B cell (primary cell): ENCODE measurements at regions not wholly inside any gene's neighbourhood (a gene's known extent, or its start where the extent isn't known, plus 50 kb on each side); places are given as distances from the start of the nearest gene placed in this dataset.
"Not testable (repeated sequence)": the region's sequence is repeated elsewhere in the genome, so short reads cannot be mapped to it uniquely, and the experiment has no call there.

ENCODE experiments used
- ATAC-seq: fragments of 200-7000 bp; cut with Tn5 transposase; one replicate; pipeline ENCODE4 v1.10.0; 2021; ENCODE audit warnings: low read depth, mild to moderate bottlenecking, moderate number of reproducible peaks, moderate library complexity
- CTCF ChIA-PET: fragments of 350-600 bp; sonication (Branson Sonifier 250); formaldehyde crosslinking; loops from one replicate; lab custom pipeline; 2021; ENCODE audit warnings: antibody characterized with exemption, inconsistent platforms; lab: Charles Lee
- POLR2A ChIA-PET: fragments of 350-600 bp; sonication (Branson Sonifier 250); formaldehyde crosslinking; loops from one replicate; lab custom pipeline; 2021; ENCODE audit warnings: antibody characterized with exemption; lab: Charles Lee
- DNase-seq: peaks from one replicate; pipeline ENCODE4 v3.0.0; 2013
- H2AFZ ChIP-seq: 2 replicates; pipeline ENCODE4 v1.6.1; 2012; ENCODE audit warnings: mild to moderate bottlenecking, low read depth, low read length; ENCODE audit not compliant: insufficient read depth, poor library complexity, severe bottlenecking
- H3K27ac ChIP-seq, 2 donors: 1 replicate in 1 of 2; 2 replicates in 1 of 2; pipeline ENCODE4 v1.5.1; 2012 to 2013; ENCODE audit warnings: low read length in 2 of 2, mild to moderate bottlenecking in 2 of 2, moderate library complexity in 1 of 2
- H3K27me3 ChIP-seq, 4 experiments: fragments of 200-600 bp in 1 of 4; sonication (generic) in 1 of 4; replicated peaks in 1 of 4; 1 replicate in 2 of 4; 2 replicates in 2 of 4; pipeline versions ENCODE4 v1.6.1 to v1.7.0; 2013 to 2016; ENCODE audit warnings: low read length in 3 of 4, mild to moderate bottlenecking in 2 of 4, mixed read lengths in 1 of 4, moderate library complexity in 1 of 4; ENCODE audit not compliant: insufficient read depth in 4 of 4, control insufficient read depth in 3 of 4; ENCODE audit errors: control extremely low read depth in 1 of 4
- H3K36me3 ChIP-seq, 2 experiments: replicated peaks in 1 of 2; 1 replicate in 1 of 2; 2 replicates in 1 of 2; pipeline versions ENCODE4 v1.6.1 to v1.7.1; 2013; ENCODE audit warnings: low read length in 1 of 2; ENCODE audit not compliant: insufficient read depth in 2 of 2, control insufficient read depth in 1 of 2; ENCODE audit errors: control extremely low read depth in 1 of 2, extremely low read depth in 1 of 2
- H3K4me1 ChIP-seq, 2 donors: fragments of 200-600 bp in 1 of 2; sonication (generic) in 1 of 2; 1 replicate in 1 of 2; 2 replicates in 1 of 2; pipeline versions ENCODE4 v1.5.1 to v1.6.1; 2013 to 2017; ENCODE audit warnings: low read length in 2 of 2; ENCODE audit not compliant: control insufficient read depth in 2 of 2, insufficient read depth in 2 of 2
- H3K4me2 ChIP-seq: replicated peaks from 2 replicates; pipeline ENCODE3; 2012; ENCODE audit warnings: mild to moderate bottlenecking, low read depth, low read length; ENCODE audit not compliant: poor library complexity, severe bottlenecking
- H3K4me3 ChIP-seq, 5 experiments: fragments of 200-600 bp in 1 of 5; sonication (generic) in 1 of 5; 1 replicate in 3 of 5; 2 replicates in 2 of 5; pipeline versions ENCODE4 v1.5.1 to v1.7.0; 2011 to 2016; ENCODE audit warnings: low read length in 4 of 5, mild to moderate bottlenecking in 4 of 5, low read depth in 2 of 5, control low read depth in 1 of 5, moderate library complexity in 1 of 5; ENCODE audit not compliant: insufficient read depth in 1 of 5; ENCODE audit errors: control extremely low read depth in 1 of 5, extremely low read depth in 1 of 5
- H3K79me2 ChIP-seq: fragments of 200-600 bp; sonication (generic); one replicate; pipeline ENCODE4 v1.6.0; 2016; ENCODE audit warnings: low read length; ENCODE audit not compliant: control insufficient read depth, insufficient read depth
- H3K9ac ChIP-seq: fragments of 200-600 bp; sonication (generic); 2 replicates; pipeline ENCODE4 v1.6.1; 2017; ENCODE audit warnings: mild to moderate bottlenecking, low read length, moderate library complexity
- H3K9me3 ChIP-seq, 3 donors: one replicate each; pipeline versions ENCODE4 v1.6.1 to v1.7.1; 2013; ENCODE audit warnings: low read length in 2 of 3; ENCODE audit not compliant: control insufficient read depth in 2 of 3, insufficient read depth in 1 of 3; ENCODE audit errors: control extremely low read depth in 1 of 3
- H4K20me1 ChIP-seq: 2 replicates; pipeline ENCODE4 v1.6.0; 2012; ENCODE audit warnings: mild to moderate bottlenecking, low read length; ENCODE audit not compliant: insufficient read depth, control insufficient read depth, poor library complexity, severe bottlenecking
- H3K27ac Mint-ChIP-seq: one replicate; pipeline ENCODE4 v1.8.0; 2021; ENCODE audit warnings: mixed read lengths
- H3K27me3 Mint-ChIP-seq: one replicate; pipeline ENCODE4 v1.8.0; 2021; ENCODE audit warnings: mixed read lengths
- H3K4me1 Mint-ChIP-seq: one replicate; pipeline ENCODE4 v1.8.0; 2021; ENCODE audit warnings: mixed read lengths
- H3K4me3 Mint-ChIP-seq: one replicate; pipeline ENCODE4 v1.8.0; 2021; ENCODE audit warnings: mixed read lengths
- H3K9me3 Mint-ChIP-seq: one replicate; pipeline ENCODE4 v1.8.0; 2022; ENCODE audit warnings: mixed read lengths; ENCODE audit not compliant: insufficient read depth
- CTCF ChIP-seq: fragments of 200-600 bp; IDR thresholded peaks from one replicate; pipeline ENCODE4 v1.8.0; 2022; ENCODE audit warnings: antibody characterized with exemption, mild to moderate bottlenecking
- EZH2 ChIP-seq: IDR thresholded peaks from 2 replicates; pipeline ENCODE4 v1.6.1; 2012; ENCODE audit warnings: borderline replicate concordance, low read depth, mild to moderate bottlenecking, moderate library complexity, low read length; ENCODE audit not compliant: insufficient read depth, poor library complexity, severe bottlenecking
- WGBS: methylation state at CpG from one replicate; pipeline ENCODE4 v1.1.5; 2013; ENCODE audit warnings: missing lambda C conversion rate; ENCODE audit not compliant: insufficient coverage; 5-methylcytosine and 5-hydroxymethylcytosine counted together
- intact Hi-C: fragments of 100-400 bp; cut with micrococcal nuclease; formaldehyde crosslinking; loops from one replicate; pipeline ENCODE4 v1.10.0; 2022

DNA sequence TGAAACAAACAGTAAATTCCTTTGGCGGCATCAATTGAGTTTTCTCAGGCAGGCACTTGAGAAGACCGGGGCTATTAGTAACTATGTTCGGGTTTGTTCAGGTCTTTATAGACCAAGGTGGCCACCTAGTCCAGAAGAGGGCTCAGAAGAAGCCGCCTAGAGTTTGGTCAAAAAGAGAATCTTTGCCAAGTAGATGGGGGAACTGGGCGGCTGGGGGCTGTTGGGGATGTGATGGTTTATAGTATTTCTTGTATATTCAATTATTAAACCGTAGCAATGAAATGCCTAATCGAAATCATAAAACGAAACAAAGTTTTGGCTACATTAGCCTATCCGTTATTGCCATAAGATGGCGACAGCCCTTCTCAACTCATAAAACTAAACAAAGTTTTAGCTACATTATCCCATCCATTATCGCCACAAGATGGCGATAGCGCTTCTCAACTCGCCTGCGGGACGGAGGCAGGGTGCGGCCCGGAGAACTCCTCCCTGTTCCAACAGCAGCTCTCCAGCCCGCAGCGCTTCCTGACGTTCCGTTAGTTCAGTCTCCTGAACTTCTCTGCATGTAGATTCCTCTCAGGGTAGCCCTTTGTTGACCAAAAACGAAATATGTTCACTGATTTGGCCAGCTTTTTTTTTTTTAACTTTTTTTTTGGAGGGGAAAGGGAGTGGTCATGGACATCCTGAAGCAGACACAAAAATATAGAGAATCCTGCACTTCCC is 120.5 kb upstream of the PRSS16 start:
- whole genome bisulfite sequencing: 12% methylated on average over 17 of the region's 23 CpGs
- peak overlapping the region; percentile 85 for H3K27ac Mint-ChIP-seq
- H3K27ac ChIP-seq: peak overlapping the region in 1 of 2 donors; percentile 56
- no peaks in the 10 kb centered on the region for H3K27me3 ChIP-seq
- no peaks in the 10 kb centered on the region for H3K36me3 ChIP-seq
- H3K9me3 Mint-ChIP-seq: no peaks in the 10 kb centered on the region
- peaks cover 20% of the 10 kb centered on the region for H3K4me1 Mint-ChIP-seq
- ATAC-seq (peak; percentile 76), DNase-seq (peak; percentile 93)
- no peaks in the 10 kb centered on the region for H4K20me1 ChIP-seq
- H3K4me1 ChIP-seq: peaks cover 13 to 18% of the 10 kb centered on the region in 2 donors
- no peak for TF ChIP-seq EZH2
- peak; percentile 92 for TF ChIP-seq CTCF
- peak overlapping the region; percentile 77 for H3K4me2 ChIP-seq
- POLR2A ChIA-PET: interaction anchor here (0.5 to 1.2 kb wide), 6 partner anchors 12 to 1241 kb away, joined by 3 to 14 read pairs (median 4); a partner anchor contains a TSS
- peak overlapping the region; percentile 5 to 56 (median 40) for H3K4me3 ChIP-seq
- H3K4me3 Mint-ChIP-seq: peak overlapping the region; percentile 87
- no peaks in the 10 kb centered on the region for H3K27me3 Mint-ChIP-seq
- intact Hi-C loops: loop anchor here (1.0 to 2.0 kb wide), 3 partner anchors 31 to 768 kb away; no protein-coding TSS in a partner anchor
- no peaks in the 10 kb centered on the region for H3K79me2 ChIP-seq
- H3K9me3 ChIP-seq: no peaks in the 10 kb centered on the region
- CTCF ChIA-PET: interaction anchor here (0.7 to 3.4 kb wide), 32 partner anchors 11 to 1014 kb away, joined by 3 to 56 read pairs (median 4); partner anchors contain the start of gene ZKSCAN8
- H3K9ac ChIP-seq: peak overlapping the region; percentile 60
- peak overlapping the region; percentile 86 for H2AFZ ChIP-seq

DNA sequence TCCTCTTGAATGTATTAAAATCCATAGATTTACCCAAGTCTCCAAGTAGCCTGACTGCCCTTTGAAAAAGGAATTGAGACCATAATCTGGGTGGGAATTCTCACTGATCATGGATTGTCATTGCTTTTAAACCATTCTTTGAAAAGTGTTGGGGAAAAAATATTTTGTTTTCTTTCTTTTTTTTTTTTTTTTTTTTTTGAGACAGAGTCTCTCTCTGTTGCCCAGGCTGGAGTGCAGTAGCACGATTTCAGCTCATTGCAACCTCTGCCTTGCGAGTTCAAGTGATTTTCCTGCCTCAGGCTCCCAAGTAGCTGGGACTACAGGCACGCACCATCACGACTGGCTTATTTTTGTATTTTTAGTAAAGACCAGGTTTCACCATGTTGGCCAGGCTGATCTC is 119.6 kb upstream of the PRSS16 start:
- H2AFZ ChIP-seq, H3K79me2 ChIP-seq, H3K27me3 ChIP-seq, H3K4me3 Mint-ChIP-seq, H3K27ac Mint-ChIP-seq, ATAC-seq, H3K9ac ChIP-seq, H3K9me3 Mint-ChIP-seq, H4K20me1 ChIP-seq, H3K36me3 ChIP-seq, H3K4me3 ChIP-seq, H3K9me3 ChIP-seq, H3K27me3 Mint-ChIP-seq, H3K4me2 ChIP-seq, H3K27ac ChIP-seq, DNase-seq: not testable (repeated sequence)
- intact Hi-C loops: loop anchor here (1.0 to 2.0 kb wide), 3 partner anchors 30 to 767 kb away; no protein-coding TSS in a partner anchor
- H3K4me1 ChIP-seq: peaks cover 15 to 22% of the 10 kb centered on the region in 2 donors
- POLR2A ChIA-PET: interaction anchor here (0.7 to 1.2 kb wide), 3 partner anchors 20 to 940 kb away, joined by 3 to 4 read pairs (median 4); a partner anchor contains a TSS
- WGBS: 79% methylated on average over 4 of the region's 4 CpGs
- CTCF ChIA-PET: interaction anchor here (0.7 to 3.4 kb wide), 16 partner anchors 17 to 954 kb away, joined by 3 to 56 read pairs (median 5); a partner anchor contains a TSS
- peaks cover 20% of the 10 kb centered on the region for H3K4me1 Mint-ChIP-seq
